Activated CD4-positive, CD25-positive, alpha-beta regulatory T cell treated with anti-CD3 and anti-CD28 coated beads, Interleukin-2, amount 50 U/mL, for 24 hours (primary cell): ENCODE measurements at regions not wholly inside any gene's neighbourhood (a gene's known extent, or its start where the extent isn't known, plus 50 kb on each side); places are given as distances from the start of the nearest gene placed in this dataset.
"Not testable (repeated sequence)": the region's sequence is repeated elsewhere in the genome, so short reads cannot be mapped to it uniquely, and the experiment has no call there.

Source experiments
- ATAC-seq, 2 donors: fragments of 150-1000 bp; cut with Tn5 transposase; one replicate each; pipeline ENCODE4 v1.10.0; 2021; ENCODE audit warnings: mild to moderate bottlenecking in 1 of 2, moderate library complexity in 1 of 2

DNA sequence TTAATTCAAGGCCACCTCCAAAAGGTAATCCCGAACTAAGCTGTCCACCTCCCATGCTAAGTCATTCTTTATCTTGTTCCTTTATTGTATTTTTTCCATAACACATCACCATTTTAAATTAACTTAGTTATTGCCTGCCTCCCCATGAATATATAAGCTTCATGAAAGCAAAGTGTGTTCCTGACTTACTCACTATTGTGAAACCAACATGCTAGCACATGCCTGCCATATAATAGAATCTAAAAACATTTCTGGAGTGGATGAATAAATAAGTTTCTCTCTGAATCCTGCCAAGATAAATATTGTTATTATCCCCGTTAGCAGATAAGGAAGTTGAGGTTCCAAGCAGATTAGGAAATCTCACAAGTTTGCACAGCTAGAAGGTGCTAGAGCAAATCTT, 98.7 kb upstream of the RRN3 start:
- ATAC-seq = not testable (repeated sequence)

DNA sequence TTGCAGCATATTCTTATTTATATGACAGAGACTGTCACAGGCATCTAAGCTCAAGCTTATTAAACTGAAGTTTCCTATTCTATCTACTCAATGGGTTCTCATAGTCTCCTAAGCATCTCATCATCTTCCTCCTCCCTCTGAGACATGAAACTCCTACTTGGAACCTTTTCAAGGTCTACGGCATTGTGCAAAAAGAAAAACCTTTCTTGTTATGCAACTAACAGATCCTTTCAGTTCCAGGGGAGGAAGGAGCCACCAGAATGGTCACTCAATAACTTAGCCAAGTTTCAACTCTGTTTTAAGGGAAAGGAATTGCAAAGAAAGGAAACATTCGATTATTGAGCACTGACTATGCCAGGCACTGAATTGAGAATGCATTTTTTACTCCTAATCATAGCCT, 98.1 kb upstream of the RRN3 start:
- ATAC-seq = not testable (repeated sequence)

DNA sequence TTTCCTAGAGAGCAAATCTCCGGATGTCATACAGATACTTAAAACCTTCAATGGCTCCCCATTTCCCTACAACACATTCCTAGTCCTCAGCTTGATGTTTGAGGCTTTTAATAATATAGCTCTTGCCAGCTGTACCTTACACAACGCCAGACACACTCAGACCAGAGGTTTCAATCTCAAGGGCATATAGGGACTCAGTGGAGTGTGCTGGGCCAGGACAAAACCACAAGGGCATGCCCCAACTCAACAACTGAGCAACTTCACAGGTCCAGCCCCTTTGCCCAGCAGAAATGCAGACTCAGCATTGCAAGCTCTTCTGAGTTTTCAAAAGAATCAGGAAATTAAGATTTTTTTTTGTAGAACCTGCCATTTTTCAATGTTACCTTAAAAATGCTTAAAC, 95.4 kb upstream of the RRN3 start:
- not testable (repeated sequence) for ATAC-seq
